GM18951 (cell line): ENCODE measurements at regions not wholly inside any gene's neighbourhood (a gene's known extent, or its start where the extent isn't known, plus 50 kb on each side); places are given as distances from the start of the nearest gene placed in this dataset.

ENCODE experiments used
- POLR2A ChIP-seq: IDR thresholded peaks from 4 replicates; pipeline ENCODE4 v1.6.1; 2011; ENCODE audit warnings: mild to moderate bottlenecking; ENCODE audit not compliant: insufficient read length, insufficient read depth; ENCODE audit errors: extremely low read depth
- in situ Hi-C: fragments of 300-500 bp; cut with MboI; formaldehyde crosslinking; loops from one replicate; pipeline ENCODE4 v1.12.0; 2022; ENCODE audit warnings: low sequenced_read_pairs, mixed read lengths, inconsistent platforms; ENCODE audit not compliant: unreplicated experiment

GRCh38 chr3:67723863-67724262 lies 69.5 kb upstream of the SUCLG2 start:
- in situ Hi-C loops: no loop called here
- TF ChIP-seq POLR2A: no peak

GRCh38 chr3:67719333-67719732 lies 64.9 kb upstream of the SUCLG2 start:
- TF ChIP-seq POLR2A: no peak
- in situ Hi-C loops: no loop called here

- in situ Hi-C loops: no loop called here
- TF ChIP-seq POLR2A: no peak
Measured at GRCh38 chr3:67715971-67716370, 61.6 kb upstream of the SUCLG2 start.

GRCh38 chr3:67713764-67714469 lies 59.5 kb upstream of the SUCLG2 start:
- TF ChIP-seq POLR2A: no peak
- in situ Hi-C loops: no loop called here

GRCh38 chr3:67712259-67712658 lies 57.8 kb upstream of the SUCLG2 start:
- in situ Hi-C loops: no loop called here
- no peak for TF ChIP-seq POLR2A

GRCh38 chr3:67710396-67710795 lies 56.0 kb upstream of the SUCLG2 start:
- no peak for TF ChIP-seq POLR2A

GRCh38 chr3:67706934-67707333 lies 52.5 kb upstream of the SUCLG2 start:
- in situ Hi-C loops: no loop called here
- no peak for TF ChIP-seq POLR2A

More at GRCh38 chr3:67710396-67710795, 56.0 kb upstream of the SUCLG2 start:
- in situ Hi-C loops: no loop called here

- in situ Hi-C loops: no loop called here
- TF ChIP-seq POLR2A: no peak
Measured at GRCh38 chr3:67704322-67704721, 49.9 kb upstream of the SUCLG2 start.
